GM23338 (cell line): ENCODE measurements at regions not wholly inside any gene's neighbourhood (a gene's known extent, or its start where the extent isn't known, plus 50 kb on each side); places are given as distances from the start of the nearest gene placed in this dataset.

Experiments used
- ATAC-seq: fragments of 200-7000 bp; cut with Tn5 transposase; 3 replicates; pipeline ENCODE4 v1.9.1; 2020
- DNase-seq: peaks from one replicate; pipeline ENCODE4 v3.0.0-alpha.2; 2015; ENCODE audit warnings: low spot score
- H2AFZ ChIP-seq: fragments of 200-600 bp; sonication (generic); 2 replicates; pipeline ENCODE4 v1.8.0; 2016; ENCODE audit warnings: antibody characterized with exemption, mild to moderate bottlenecking, moderate library complexity
- H3F3A ChIP-seq: fragments of 200-600 bp; sonication (generic); replicated peaks from 2 replicates; pipeline ENCODE4 v1.8.0; 2017; ENCODE audit warnings: antibody characterized with exemption, mixed run types, low read depth
- H3K27ac ChIP-seq: fragments of 200-600 bp; sonication (generic); 2 replicates; pipeline ENCODE4 v1.6.1; 2016; ENCODE audit warnings: low read depth
- H3K27me3 ChIP-seq: fragments of 200-600 bp; sonication (generic); 2 replicates; pipeline ENCODE4 v1.8.0; 2016; ENCODE audit warnings: mild to moderate bottlenecking, mixed run types, moderate library complexity; ENCODE audit not compliant: insufficient read depth
- H3K36me3 ChIP-seq: fragments of 200-600 bp; sonication (generic); 2 replicates; pipeline ENCODE4 v1.8.0; 2016; ENCODE audit warnings: mild to moderate bottlenecking; ENCODE audit not compliant: insufficient read depth
- H3K4me1 ChIP-seq: fragments of 200-600 bp; sonication (generic); 2 replicates; pipeline ENCODE4 v1.8.0; 2016; ENCODE audit warnings: mild to moderate bottlenecking, moderate library complexity; ENCODE audit not compliant: insufficient read depth
- H3K4me2 ChIP-seq: fragments of 200-600 bp; sonication (generic); 2 replicates; pipeline ENCODE4 v1.7.1; 2017; ENCODE audit warnings: mixed run types
- H3K4me3 ChIP-seq: fragments of 200-600 bp; sonication (generic); 2 replicates; pipeline ENCODE4 v1.6.1; 2016; ENCODE audit warnings: mixed run types
- H3K79me2 ChIP-seq: fragments of 200-600 bp; sonication (generic); replicated peaks from 2 replicates; pipeline ENCODE4 v1.8.0; 2017; ENCODE audit warnings: mild to moderate bottlenecking; ENCODE audit not compliant: insufficient read depth
- H3K9me2 ChIP-seq: fragments of 200-600 bp; sonication (generic); 2 replicates; pipeline ENCODE4 v1.8.0; 2017; ENCODE audit not compliant: insufficient read depth
- H4K20me1 ChIP-seq: fragments of 200-600 bp; sonication (generic); replicated peaks from 2 replicates; pipeline ENCODE4 v1.8.0; 2017; ENCODE audit warnings: mild to moderate bottlenecking; ENCODE audit not compliant: insufficient read depth
- H3K27ac Mint-ChIP-seq: 2 replicates; pipeline ENCODE4 v1.8.0; 2020; ENCODE audit warnings: inconsistent platforms, mild to moderate bottlenecking, moderate library complexity, mixed read lengths
- H3K27me3 Mint-ChIP-seq: 3 replicates; pipeline ENCODE4 v1.8.0; 2022; ENCODE audit warnings: low read depth, mild to moderate bottlenecking, moderate library complexity, mixed read lengths, inconsistent platforms; ENCODE audit not compliant: insufficient read depth, poor library complexity
- H3K36me3 Mint-ChIP-seq: 3 replicates; pipeline ENCODE4 v1.8.0; 2021; ENCODE audit warnings: low read depth, mild to moderate bottlenecking, inconsistent platforms, moderate library complexity, mixed read lengths
- H3K4me1 Mint-ChIP-seq: 3 replicates; pipeline ENCODE4 v1.8.0; 2020; ENCODE audit warnings: mild to moderate bottlenecking, inconsistent platforms, mixed read lengths
- H3K4me3 Mint-ChIP-seq: 3 replicates; pipeline ENCODE4 v1.8.0; 2021; ENCODE audit warnings: moderate library complexity, mild to moderate bottlenecking, inconsistent platforms, mixed read lengths
- H3K9me3 Mint-ChIP-seq: 3 replicates; pipeline ENCODE4 v1.8.0; 2020; ENCODE audit warnings: moderate library complexity, mild to moderate bottlenecking, inconsistent platforms, mixed read lengths
- CREB1 ChIP-seq: fragments of 250-450 bp; sonication (Bioruptor Pico); IDR thresholded peaks from 2 replicates; pipeline ENCODE4 v1.5.0; 2020; ENCODE audit warnings: low read depth, mild to moderate bottlenecking, moderate library complexity
- EZH2 ChIP-seq: fragments of 200-600 bp; sonication (generic); IDR thresholded peaks from one replicate; pipeline ENCODE4 v1.8.0; 2017; ENCODE audit warnings: antibody characterized with exemption, mild to moderate bottlenecking, low read depth; ENCODE audit not compliant: unreplicated experiment
- EZH2phosphoT487 ChIP-seq: fragments of 200-600 bp; sonication (generic); IDR thresholded peaks from one replicate; pipeline ENCODE4 v1.8.1; 2018; ENCODE audit warnings: antibody characterized with exemption; ENCODE audit not compliant: unreplicated experiment
- NANOG ChIP-seq: IDR thresholded peaks from 2 replicates; pipeline ENCODE4 v1.6.1; 2016; ENCODE audit warnings: antibody characterized with exemption, borderline replicate concordance
- POLR2AphosphoS5 ChIP-seq: IDR thresholded peaks from 2 replicates; pipeline ENCODE4 v1.6.1; 2016; ENCODE audit warnings: antibody characterized with exemption, low read depth
- STAT1 ChIP-seq: IDR thresholded peaks from one replicate; pipeline ENCODE4 v1.6.1; 2016; ENCODE audit warnings: antibody characterized with exemption; ENCODE audit not compliant: unreplicated experiment
- ZNF114 ChIP-seq: fragments of 250-450 bp; sonication (Bioruptor Pico); IDR thresholded peaks from 2 replicates; pipeline ENCODE4 v1.5.0; 2020; ENCODE audit warnings: mild to moderate bottlenecking, moderate library complexity
- ZNF331 ChIP-seq: fragments of 250-450 bp; sonication (Bioruptor Pico); IDR thresholded peaks from 2 replicates; pipeline ENCODE4 v1.5.0; 2020; ENCODE audit warnings: low read depth, mild to moderate bottlenecking, moderate library complexity
- ZNF462 ChIP-seq: fragments of 250-450 bp; sonication (Bioruptor Pico); IDR thresholded peaks from 2 replicates; pipeline ENCODE4 v1.5.0; 2020; ENCODE audit warnings: mild to moderate bottlenecking, moderate library complexity

GRCh38 chr5:174811438-174811837 is 87.1 kb downstream of the MSX2 start (continued):
- no peak for TF ChIP-seq ZNF462
- TF ChIP-seq STAT1 = no peak

- Histone ChIP-seq H3K27me3 (no peaks in the 10 kb centered on the region), H3K36me3 (no peaks in the 10 kb centered on the region), H4K20me1 (no peaks in the 10 kb centered on the region), H3K79me2 (no peaks in the 10 kb centered on the region), H3F3A (no peaks in the 10 kb centered on the region), H3K4me3 (no peak overlapping the region), H3K4me1 (peaks cover 6% of the 10 kb centered on the region; the same call in 1 of the 2 replicates), H3K4me2 (no peak overlapping the region), H3K9me2 (no peaks in the 10 kb centered on the region), H2AFZ (no peak overlapping the region), H3K27ac (no peak overlapping the region)
- no peaks in the 10 kb centered on the region for H3K27me3 Mint-ChIP-seq
- H3K36me3 Mint-ChIP-seq = no peaks in the 10 kb centered on the region
- DNase-seq = no peak
- no peak for ATAC-seq
- no peaks in the 10 kb centered on the region for H3K4me1 Mint-ChIP-seq
- peaks cover 2% of the 10 kb centered on the region; the same call in 2 of the 3 replicates for H3K9me3 Mint-ChIP-seq
- no peak overlapping the region for H3K27ac Mint-ChIP-seq
- H3K4me3 Mint-ChIP-seq = no peak overlapping the region
- no peak for TF ChIP-seq ZNF114 (CRISPR knock-in tag)
- TF ChIP-seq CREB1 (CRISPR knock-in tag) = no peak
- no peak for TF ChIP-seq NANOG
- TF ChIP-seq ZNF331 (CRISPR knock-in tag) = no peak
- no peak for TF ChIP-seq EZH2phosphoT487
- TF ChIP-seq ZNF462 = no peak
- TF ChIP-seq STAT1 = no peak
- no peak for TF ChIP-seq POLR2AphosphoS5
- TF ChIP-seq EZH2 = no peak
Observed at GRCh38 chr5:174810796-174811195, 86.4 kb downstream of the MSX2 start.
